SK-N-MC (cell line): ENCODE measurements at regions not wholly inside any gene's neighbourhood (a gene's known extent, or its start where the extent isn't known, plus 50 kb on each side); places are given as distances from the start of the nearest gene placed in this dataset.
"Not testable (repeated sequence)": the region's sequence is repeated elsewhere in the genome, so short reads cannot be mapped to it uniquely, and the experiment has no call there.

Experiments used
- DNase-seq: peaks from one replicate; pipeline ENCODE4 v3.0.0-alpha.2; 2011; ENCODE audit warnings: low read depth, low spot score
- H3K27ac ChIP-seq: fragments of 200-600 bp; sonication (generic); 2 replicates; pipeline ENCODE4 v1.5.1; 2016; ENCODE audit warnings: mixed run types
- H3K36me3 ChIP-seq: fragments of 200-600 bp; sonication (generic); 2 replicates; pipeline ENCODE4 v1.6.1; 2017; ENCODE audit warnings: antibody characterized with exemption, low read length, mixed read lengths; ENCODE audit not compliant: insufficient read depth
- H3K4me3 ChIP-seq: fragments of 200-600 bp; sonication (generic); 2 replicates; pipeline ENCODE4 v1.5.1; 2016
- H3K9ac ChIP-seq: fragments of 200-600 bp; sonication (generic); 2 replicates; pipeline ENCODE4 v1.8.0; 2017; ENCODE audit warnings: mixed run types, mixed read lengths; ENCODE audit not compliant: insufficient read length
- H3K9me3 ChIP-seq: fragments of 200-600 bp; sonication (generic); 2 replicates; pipeline ENCODE4 v1.6.1; 2017; ENCODE audit warnings: low read depth, mild to moderate bottlenecking, antibody characterized with exemption, low read length, moderate library complexity, mixed read lengths
- EZH2 ChIP-seq: fragments of 200-600 bp; sonication (generic); IDR thresholded peaks from one replicate; pipeline ENCODE4 v1.6.1; 2017; ENCODE audit warnings: antibody characterized with exemption
- FOXP2 ChIP-seq: optimal IDR thresholded peaks from 2 replicates; pipeline ENCODE3; 2011; ENCODE audit warnings: mild to moderate bottlenecking, moderate library complexity; ENCODE audit not compliant: insufficient read depth; ENCODE audit errors: extremely low read length, control extremely low read depth
- POLR2AphosphoS5 ChIP-seq: IDR thresholded peaks from 2 replicates; pipeline ENCODE4 v1.6.1; 2012; ENCODE audit warnings: mild to moderate bottlenecking, low read depth, low read length, borderline replicate concordance

- H3K9ac ChIP-seq: no peak overlapping the region
- H3K9me3 ChIP-seq: no peaks in the 10 kb centered on the region
- TF ChIP-seq EZH2 (no peak), FOXP2 (no peak), POLR2AphosphoS5 (no peak)
- H3K27ac ChIP-seq: no peak overlapping the region
- DNase-seq: no peak
- H3K36me3 ChIP-seq: no peaks in the 10 kb centered on the region
- no peak overlapping the region for H3K4me3 ChIP-seq
These were observed 557.8 kb upstream of the LRATD1 start for GRCh38 chr2:14074691-14075090.

- no peaks in the 10 kb centered on the region for H3K36me3 ChIP-seq
- no peak for DNase-seq
- no peak overlapping the region for H3K9ac ChIP-seq
- TF ChIP-seq POLR2AphosphoS5 (no peak), EZH2 (no peak), FOXP2 (no peak)
- H3K4me3 ChIP-seq: no peak overlapping the region
- no peak overlapping the region for H3K27ac ChIP-seq
- no peaks in the 10 kb centered on the region for H3K9me3 ChIP-seq
These were observed 552.9 kb upstream of the LRATD1 start for GRCh38 chr2:14079576-14079975.

- no peaks in the 10 kb centered on the region for H3K36me3 ChIP-seq
- H3K9ac ChIP-seq: no peak overlapping the region
- H3K27ac ChIP-seq: no peak overlapping the region
- DNase-seq: no peak
- no peak overlapping the region for H3K4me3 ChIP-seq
- H3K9me3 ChIP-seq: no peaks in the 10 kb centered on the region
- TF ChIP-seq EZH2: no peak
- no peak for TF ChIP-seq POLR2AphosphoS5
- no peak for TF ChIP-seq FOXP2
These were observed 551.0 kb upstream of the LRATD1 start for GRCh38 chr2:14081521-14081920.

- Histone ChIP-seq H3K27ac (no peak overlapping the region), H3K36me3 (no peaks in the 10 kb centered on the region), H3K9me3 (no peaks in the 10 kb centered on the region), H3K4me3 (no peak overlapping the region), H3K9ac (no peak overlapping the region)
- no peak for DNase-seq
- TF ChIP-seq POLR2AphosphoS5 (no peak), EZH2 (no peak), FOXP2 (no peak)
These were observed 549.9 kb upstream of the LRATD1 start for GRCh38 chr2:14082640-14083039.

- Histone ChIP-seq H3K9me3 (no peaks in the 10 kb centered on the region), H3K27ac (no peak overlapping the region), H3K4me3 (no peak overlapping the region), H3K36me3 (no peaks in the 10 kb centered on the region), H3K9ac (no peak overlapping the region)
- TF ChIP-seq POLR2AphosphoS5 (no peak), FOXP2 (no peak), EZH2 (no peak)
- DNase-seq: no peak
These were observed 537.9 kb upstream of the LRATD1 start for GRCh38 chr2:14094592-14094991.

- not testable (repeated sequence) for H3K9ac ChIP-seq, H3K36me3 ChIP-seq, H3K27ac ChIP-seq, DNase-seq, H3K4me3 ChIP-seq, H3K9me3 ChIP-seq
These were observed 533.4 kb upstream of the LRATD1 start for GRCh38 chr2:14099101-14099500.

GRCh38 chr2:14114275-14114674, 518.2 kb upstream of the LRATD1 start:
- H3K9me3 ChIP-seq: no peaks in the 10 kb centered on the region
- H3K27ac ChIP-seq: no peak overlapping the region
- DNase-seq: no peak
- no peak for TF ChIP-seq EZH2
- no peak for TF ChIP-seq FOXP2
- TF ChIP-seq POLR2AphosphoS5: no peak
- no peak overlapping the region for H3K9ac ChIP-seq
- no peak overlapping the region for H3K4me3 ChIP-seq
- no peaks in the 10 kb centered on the region for H3K36me3 ChIP-seq

- Histone ChIP-seq H3K9me3 (no peaks in the 10 kb centered on the region), H3K9ac (no peak overlapping the region), H3K4me3 (no peak overlapping the region), H3K36me3 (no peaks in the 10 kb centered on the region), H3K27ac (no peak overlapping the region)
- TF ChIP-seq FOXP2 (no peak), EZH2 (no peak), POLR2AphosphoS5 (no peak)
- no peak for DNase-seq
These were observed 512.1 kb upstream of the LRATD1 start for GRCh38 chr2:14120376-14120775.

- Histone ChIP-seq H3K4me3 (no peak overlapping the region), H3K9me3 (no peaks in the 10 kb centered on the region), H3K36me3 (no peaks in the 10 kb centered on the region), H3K9ac (no peak overlapping the region), H3K27ac (no peak overlapping the region)
- no peak for DNase-seq
- TF ChIP-seq POLR2AphosphoS5 (no peak), FOXP2 (no peak), EZH2 (no peak)
These were observed 508.9 kb upstream of the LRATD1 start for GRCh38 chr2:14123436-14124103.

GRCh38 chr2:14125624-14126293, 506.8 kb upstream of the LRATD1 start:
- DNase-seq: no peak
- Histone ChIP-seq H3K9me3 (no peaks in the 10 kb centered on the region), H3K36me3 (no peaks in the 10 kb centered on the region), H3K27ac (no peak overlapping the region), H3K4me3 (no peak overlapping the region), H3K9ac (no peak overlapping the region)
- TF ChIP-seq FOXP2: no peak
- TF ChIP-seq EZH2: no peak
- TF ChIP-seq POLR2AphosphoS5: no peak
